ENCODE measurements at regions not wholly inside any gene's neighbourhood (a gene's known extent, or its start where the extent isn't known, plus 50 kb on each side); places are given as distances from the start of the nearest gene placed in this dataset.

DNA sequence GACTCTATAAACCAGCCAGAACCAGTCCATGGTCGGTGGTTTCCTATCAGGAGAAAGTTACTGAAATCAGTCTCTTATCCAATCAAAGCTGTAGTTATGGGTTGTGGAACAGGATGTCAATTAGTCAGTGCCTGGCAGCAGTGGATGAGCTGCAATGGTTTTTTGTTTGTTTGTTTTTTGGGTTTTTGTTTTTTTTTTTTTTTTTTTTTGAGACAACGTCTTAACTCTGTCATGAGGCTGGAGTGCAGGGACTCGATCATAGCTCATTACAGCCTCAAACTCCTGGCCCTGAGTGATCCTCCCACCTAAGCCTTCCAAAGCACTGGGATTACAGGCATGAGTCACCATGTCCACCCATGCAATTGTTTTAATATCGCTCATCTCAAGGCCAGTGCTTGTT is 113.3 kb upstream of the CAND1 start:
- Histone ChIP-seq H4K91ac (ENCODE audit: insufficient read length, low read depth, low read length) (no peak overlapping the region), H2BK120ac (ENCODE audit: low read depth, low read length, poor library complexity, severe bottlenecking) (no peak overlapping the region), H2BK12ac (ENCODE audit: insufficient read length, low read depth, low read length) (no peak overlapping the region), H3K14ac (ENCODE audit: insufficient read depth, low read length) (no peak overlapping the region), H2BK20ac (ENCODE audit: low read depth, low read length, poor library complexity, severe bottlenecking) (no peak overlapping the region), H3K27ac (ENCODE audit: insufficient read length, low read depth, low read length) (no peak overlapping the region), H3T11ph (ENCODE audit: low read length) (no peak overlapping the region), H3K4ac (ENCODE audit: low read depth, low read length) (no peak overlapping the region), H3K23ac (ENCODE audit: insufficient read length, low read depth, low read length) (no peak overlapping the region), H3K79me1 (ENCODE audit: insufficient read depth, low read depth, low read length, poor library complexity, severe bottlenecking) (no peaks in the 10 kb centered on the region), H4K8ac (replicated peaks; ENCODE audit: insufficient read length, low read depth, low read length) (no peak overlapping the region), H2AK5ac (ENCODE audit: insufficient read length, low read length) (no peak overlapping the region), H3K18ac (ENCODE audit: insufficient read length, low read depth, low read length) (no peak overlapping the region), H3K9ac (ENCODE audit: extremely low read depth, insufficient read length, low read length) (no peak overlapping the region), H3K79me2 (ENCODE audit: insufficient read depth, low read length) (no peaks in the 10 kb centered on the region), H2BK15ac (ENCODE audit: low read depth, low read length) (no peak overlapping the region), H4K5ac (ENCODE audit: insufficient read length, low read depth, low read length) (no peak overlapping the region), H3K23me2 (ENCODE audit: insufficient read length, low read depth, low read length, poor library complexity, severe bottlenecking) (no peaks in the 10 kb centered on the region), H2BK5ac (ENCODE audit: insufficient read length, low read length) (no peak overlapping the region), H2AFZ (ENCODE audit: low read length) (no peak overlapping the region), H3K9me3 (ENCODE audit: control insufficient read depth, low read depth, low read length) (no peaks in the 10 kb centered on the region), H3K56ac (ENCODE audit: insufficient read length, low read depth, low read length) (no peak overlapping the region), H3K4me1 (ENCODE audit: insufficient read depth, low read length) (no peaks in the 10 kb centered on the region), H3K27me3 (ENCODE audit: insufficient read depth, low read length) (no peaks in the 10 kb centered on the region), H4K20me1 (ENCODE audit: control insufficient read depth, insufficient read depth, insufficient read length) (no peaks in the 10 kb centered on the region), H3K4me2 (ENCODE audit: insufficient read depth, insufficient read length, low read length) (no peak overlapping the region)
- Mint-ChIP-seq H3K9me3 (no peaks in the 10 kb centered on the region), H3K4me1 (no peaks in the 10 kb centered on the region), H3K4me3 (no peak overlapping the region), H3K36me3 (ENCODE audit: insufficient read depth in 1 of 3, low read depth in 3 of 3) (no peaks in the 10 kb centered on the region), H3K27me3 (ENCODE audit: low read depth) (no peaks in the 10 kb centered on the region), H3K27ac (no peak overlapping the region)
- DNase-seq: no peak
- WGBS (ENCODE audit: extremely low coverage, insufficient read length, low lambda C conversion rate): no CpG with 5 or more reads among the region's 4 CpGs
- TF ChIP-seq, protein P1, sequence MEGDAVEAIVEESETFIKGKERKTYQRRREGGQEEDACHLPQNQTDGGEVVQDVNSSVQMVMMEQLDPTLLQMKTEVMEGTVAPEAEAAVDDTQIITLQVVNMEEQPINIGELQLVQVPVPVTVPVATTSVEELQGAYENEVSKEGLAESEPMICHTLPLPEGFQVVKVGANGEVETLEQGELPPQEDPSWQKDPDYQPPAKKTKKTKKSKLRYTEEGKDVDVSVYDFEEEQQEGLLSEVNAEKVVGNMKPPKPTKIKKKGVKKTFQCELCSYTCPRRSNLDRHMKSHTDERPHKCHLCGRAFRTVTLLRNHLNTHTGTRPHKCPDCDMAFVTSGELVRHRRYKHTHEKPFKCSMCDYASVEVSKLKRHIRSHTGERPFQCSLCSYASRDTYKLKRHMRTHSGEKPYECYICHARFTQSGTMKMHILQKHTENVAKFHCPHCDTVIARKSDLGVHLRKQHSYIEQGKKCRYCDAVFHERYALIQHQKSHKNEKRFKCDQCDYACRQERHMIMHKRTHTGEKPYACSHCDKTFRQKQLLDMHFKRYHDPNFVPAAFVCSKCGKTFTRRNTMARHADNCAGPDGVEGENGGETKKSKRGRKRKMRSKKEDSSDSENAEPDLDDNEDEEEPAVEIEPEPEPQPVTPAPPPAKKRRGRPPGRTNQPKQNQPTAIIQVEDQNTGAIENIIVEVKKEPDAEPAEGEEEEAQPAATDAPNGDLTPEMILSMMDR (conservative IDR thresholded peaks at IDR 0.05): no peak
